Activated naive CD4-positive, alpha-beta T cell treated with anti-CD3 and anti-CD28 coated beads, Interleukin-2, amount 50 U/mL, for 24 hours (primary cell): ENCODE measurements at regions not wholly inside any gene's neighbourhood (a gene's known extent, or its start where the extent isn't known, plus 50 kb on each side); places are given as distances from the start of the nearest gene placed in this dataset.
"Not testable (repeated sequence)": the region's sequence is repeated elsewhere in the genome, so short reads cannot be mapped to it uniquely, and the experiment has no call there.

ENCODE experiments used
- H3K27ac Mint-ChIP-seq: one replicate; pipeline ENCODE4 v1.8.0; 2021; ENCODE audit warnings: mild to moderate bottlenecking, mixed read lengths
- H3K27me3 Mint-ChIP-seq: one replicate; pipeline ENCODE4 v1.8.0; 2021; ENCODE audit warnings: mixed read lengths
- H3K36me3 Mint-ChIP-seq: one replicate; pipeline ENCODE4 v1.8.0; 2021; ENCODE audit warnings: mixed read lengths
- H3K4me1 Mint-ChIP-seq: one replicate; pipeline ENCODE4 v1.8.0; 2021; ENCODE audit warnings: mixed read lengths
- H3K4me3 Mint-ChIP-seq: one replicate; pipeline ENCODE4 v1.8.0; 2021; ENCODE audit warnings: mild to moderate bottlenecking, mixed read lengths
- H3K9me3 Mint-ChIP-seq: one replicate; pipeline ENCODE4 v1.8.0; 2021; ENCODE audit warnings: mixed read lengths

DNA sequence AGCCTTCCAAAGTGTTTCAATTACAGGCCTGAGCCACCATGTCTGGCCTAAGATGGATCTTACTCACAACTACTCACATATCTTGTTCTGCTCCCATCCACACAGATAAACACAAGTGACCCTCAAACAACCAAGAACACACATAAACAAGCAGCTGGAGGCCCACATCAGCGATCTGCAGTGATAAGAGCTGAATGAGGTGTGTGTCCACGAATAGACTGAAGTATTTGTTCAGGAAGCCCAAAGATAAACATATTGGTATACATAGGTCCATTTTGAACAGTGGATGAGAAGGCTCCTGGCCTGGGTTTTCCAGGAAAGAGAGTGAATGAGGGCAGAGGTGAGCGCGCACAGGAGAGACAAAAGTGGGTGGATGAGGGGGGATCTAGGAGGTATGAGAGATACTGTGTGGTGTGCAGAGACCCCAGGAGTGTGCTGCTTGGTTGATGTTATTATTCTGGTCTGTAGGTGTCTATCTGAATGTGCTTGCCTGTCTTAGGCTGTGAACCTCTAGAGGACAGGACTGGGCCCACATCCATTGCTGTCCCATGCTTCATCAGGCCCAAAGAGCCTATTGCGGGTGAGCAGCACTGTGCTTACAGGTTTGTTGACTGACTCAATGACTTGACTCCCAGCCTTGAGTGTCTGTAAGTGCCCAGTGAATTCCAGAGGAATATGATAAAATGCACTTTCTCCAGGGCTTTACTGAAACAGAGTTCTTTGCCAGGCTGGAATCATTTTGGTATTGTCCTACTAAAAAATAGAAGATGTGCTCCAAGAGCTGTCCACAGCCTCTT, 79.9 kb upstream of the ATP1A1 start:
- Mint-ChIP-seq H3K4me3 (no peak overlapping the region), H3K27me3 (no peaks in the 10 kb centered on the region), H3K9me3 (no peaks in the 10 kb centered on the region), H3K36me3 (no peaks in the 10 kb centered on the region), H3K27ac (no peak overlapping the region), H3K4me1 (peaks cover 11% of the 10 kb centered on the region)

DNA sequence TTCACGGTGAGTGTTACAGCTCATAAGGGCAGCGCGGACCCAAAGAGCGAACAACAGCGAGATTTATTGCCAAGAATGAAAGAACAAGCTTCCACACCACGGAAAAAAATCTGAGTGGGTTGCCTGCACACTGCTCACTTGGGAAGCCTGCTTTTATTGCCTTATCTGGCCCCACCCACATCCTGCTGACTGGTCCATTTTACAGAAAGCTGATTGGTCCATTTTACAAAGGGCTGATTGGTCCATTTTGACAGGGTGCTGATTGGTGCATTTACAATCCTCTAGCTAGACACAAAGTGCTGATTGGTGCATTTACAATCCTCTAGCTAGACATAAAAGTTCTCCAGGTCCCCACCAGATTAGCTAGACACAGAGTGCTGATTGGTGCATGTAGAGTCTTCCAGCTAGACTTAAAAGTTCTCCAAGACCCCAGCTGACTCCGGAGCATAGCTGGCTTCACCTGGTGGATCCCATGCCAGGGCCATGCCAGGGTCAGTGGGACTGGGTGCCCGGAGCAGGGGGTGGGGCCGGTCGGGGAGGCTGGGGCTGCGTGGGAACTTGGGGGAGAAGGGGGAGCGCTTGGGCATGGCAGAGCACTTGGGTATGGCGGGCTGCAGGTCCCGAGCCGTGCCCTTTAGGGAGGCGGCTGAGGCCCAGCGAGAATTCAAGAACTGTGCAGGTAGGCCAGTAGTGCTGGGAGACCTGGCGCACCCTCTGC, 75.4 kb upstream of the ATP1A1 start:
- no peak overlapping the region for H3K27ac Mint-ChIP-seq

DNA sequence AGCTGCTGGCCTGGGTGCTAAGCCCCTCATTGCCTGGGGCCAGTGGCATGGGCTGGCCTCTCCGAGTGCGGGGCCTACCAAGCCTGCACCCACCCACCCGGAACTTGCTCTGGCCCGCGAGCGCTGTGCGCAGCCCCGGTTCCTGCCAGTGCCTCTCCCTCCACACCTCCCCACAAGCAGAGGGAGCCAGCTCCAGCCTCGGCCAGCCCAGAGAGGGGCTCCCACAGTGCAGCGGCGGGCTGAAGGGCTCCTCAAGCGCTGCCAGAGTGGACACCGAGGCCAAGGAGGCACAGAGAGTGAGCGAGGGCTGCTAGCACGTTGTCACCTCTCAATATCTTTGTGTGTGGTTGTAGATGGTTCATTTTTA, 74.8 kb upstream of the ATP1A1 start:
- not testable (repeated sequence) for H3K4me3 Mint-ChIP-seq, H3K27ac Mint-ChIP-seq, H3K36me3 Mint-ChIP-seq, H3K27me3 Mint-ChIP-seq, H3K9me3 Mint-ChIP-seq
- H3K4me1 Mint-ChIP-seq = peaks cover 13% of the 10 kb centered on the region

More for the DNA sequence above, 75.4 kb upstream of the ATP1A1 start:
- no peaks in the 10 kb centered on the region for H3K27me3 Mint-ChIP-seq
- H3K4me1 Mint-ChIP-seq = peaks cover 17% of the 10 kb centered on the region
- H3K36me3 Mint-ChIP-seq = no peaks in the 10 kb centered on the region
- H3K4me3 Mint-ChIP-seq = no peak overlapping the region
- no peaks in the 10 kb centered on the region for H3K9me3 Mint-ChIP-seq

DNA sequence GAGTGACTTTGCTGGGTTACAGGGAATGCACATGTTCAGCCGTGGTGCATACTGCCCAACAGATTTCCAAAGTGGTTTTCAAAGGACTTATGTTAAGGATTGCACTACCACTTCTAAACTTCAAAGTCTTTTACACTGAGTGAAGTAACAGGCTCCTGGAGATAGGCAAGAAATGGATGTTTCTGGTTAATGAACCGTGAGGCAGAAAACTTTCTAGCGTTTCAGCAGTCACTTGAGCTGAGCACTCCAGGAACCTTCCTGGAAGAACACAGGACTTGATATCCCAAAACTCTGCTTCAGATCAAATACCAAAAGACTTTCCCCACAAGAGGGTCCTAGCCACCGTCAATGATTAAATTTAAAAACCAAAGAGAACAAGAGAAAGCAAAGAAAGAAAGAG, 74.3 kb upstream of the ATP1A1 start:
- H3K9me3 Mint-ChIP-seq = no peaks in the 10 kb centered on the region
- no peak overlapping the region for H3K4me3 Mint-ChIP-seq
- no peaks in the 10 kb centered on the region for H3K27me3 Mint-ChIP-seq
- no peak overlapping the region for H3K27ac Mint-ChIP-seq
- no peaks in the 10 kb centered on the region for H3K36me3 Mint-ChIP-seq
- peaks cover 10% of the 10 kb centered on the region for H3K4me1 Mint-ChIP-seq

DNA sequence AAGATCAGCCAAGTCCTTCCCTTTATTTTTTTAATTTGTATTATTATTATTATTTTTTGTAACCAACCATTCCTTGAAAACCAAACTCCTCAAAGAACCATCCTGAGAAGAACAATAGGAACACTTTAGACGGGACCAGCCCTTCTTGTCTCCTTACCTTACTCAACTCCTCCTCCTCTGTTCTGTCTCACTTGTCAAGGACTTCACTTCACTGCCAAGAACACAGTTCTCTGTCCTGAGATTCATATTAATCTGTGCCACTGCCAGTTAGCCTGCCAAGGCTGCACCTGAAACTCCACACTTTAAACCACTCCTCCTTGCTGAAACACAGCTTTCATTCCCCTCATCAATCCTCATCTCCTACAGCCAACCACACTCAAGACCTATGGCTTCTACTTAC, 73.8 kb upstream of the ATP1A1 start:
- no peaks in the 10 kb centered on the region for H3K36me3 Mint-ChIP-seq
- peaks cover 10% of the 10 kb centered on the region for H3K4me1 Mint-ChIP-seq
- no peaks in the 10 kb centered on the region for H3K27me3 Mint-ChIP-seq
- no peaks in the 10 kb centered on the region for H3K9me3 Mint-ChIP-seq
- H3K27ac Mint-ChIP-seq = no peak overlapping the region
- H3K4me3 Mint-ChIP-seq = no peak overlapping the region

DNA sequence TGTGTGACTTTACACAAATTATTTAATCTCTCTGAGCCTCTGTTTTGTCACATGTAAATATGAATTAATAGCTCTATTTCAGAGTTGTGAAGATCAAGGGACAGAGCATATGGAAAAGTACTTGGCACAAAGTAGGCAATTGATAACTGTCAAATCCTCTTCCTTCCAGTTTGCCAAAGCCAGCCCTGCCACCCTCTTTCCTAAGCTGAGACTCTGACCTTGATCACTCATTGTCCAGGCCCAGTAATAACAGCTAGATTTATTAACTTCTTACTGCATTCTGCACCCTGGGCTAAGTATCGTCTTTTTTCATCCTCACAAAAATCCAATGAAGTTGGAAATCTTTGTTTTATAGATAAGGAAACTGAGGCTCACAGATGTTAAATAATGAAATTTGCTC, 70.8 kb upstream of the ATP1A1 start:
- H3K36me3 Mint-ChIP-seq = peaks cover 1% of the 10 kb centered on the region
- no peak overlapping the region for H3K4me3 Mint-ChIP-seq
- H3K9me3 Mint-ChIP-seq = no peaks in the 10 kb centered on the region
- H3K27ac Mint-ChIP-seq = no peak overlapping the region
- H3K4me1 Mint-ChIP-seq = peaks cover 10% of the 10 kb centered on the region
- no peaks in the 10 kb centered on the region for H3K27me3 Mint-ChIP-seq

DNA sequence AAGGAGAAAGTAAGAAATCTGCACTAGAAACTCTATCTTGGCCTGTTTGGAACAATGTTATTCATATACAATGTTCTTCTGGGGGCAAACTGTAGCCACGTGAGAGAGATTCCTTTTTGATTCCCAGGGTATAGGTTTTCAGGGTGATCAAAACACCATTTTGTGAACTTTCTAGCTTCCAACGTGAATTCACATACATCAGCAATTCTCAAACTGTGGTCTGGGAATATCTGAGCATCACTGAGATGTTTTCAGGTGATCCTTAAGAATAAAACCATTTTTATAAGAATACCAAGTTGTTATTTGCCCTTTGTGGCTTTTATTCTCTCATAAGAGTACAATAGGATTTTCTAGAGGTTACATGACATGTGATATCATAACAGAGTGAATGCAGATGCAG, 66.9 kb upstream of the ATP1A1 start:
- H3K27me3 Mint-ChIP-seq = no peaks in the 10 kb centered on the region
- H3K4me3 Mint-ChIP-seq = no peak overlapping the region
- no peaks in the 10 kb centered on the region for H3K9me3 Mint-ChIP-seq
- H3K27ac Mint-ChIP-seq = no peak overlapping the region
- H3K4me1 Mint-ChIP-seq = peaks cover 21% of the 10 kb centered on the region
- peaks cover 1% of the 10 kb centered on the region for H3K36me3 Mint-ChIP-seq

DNA sequence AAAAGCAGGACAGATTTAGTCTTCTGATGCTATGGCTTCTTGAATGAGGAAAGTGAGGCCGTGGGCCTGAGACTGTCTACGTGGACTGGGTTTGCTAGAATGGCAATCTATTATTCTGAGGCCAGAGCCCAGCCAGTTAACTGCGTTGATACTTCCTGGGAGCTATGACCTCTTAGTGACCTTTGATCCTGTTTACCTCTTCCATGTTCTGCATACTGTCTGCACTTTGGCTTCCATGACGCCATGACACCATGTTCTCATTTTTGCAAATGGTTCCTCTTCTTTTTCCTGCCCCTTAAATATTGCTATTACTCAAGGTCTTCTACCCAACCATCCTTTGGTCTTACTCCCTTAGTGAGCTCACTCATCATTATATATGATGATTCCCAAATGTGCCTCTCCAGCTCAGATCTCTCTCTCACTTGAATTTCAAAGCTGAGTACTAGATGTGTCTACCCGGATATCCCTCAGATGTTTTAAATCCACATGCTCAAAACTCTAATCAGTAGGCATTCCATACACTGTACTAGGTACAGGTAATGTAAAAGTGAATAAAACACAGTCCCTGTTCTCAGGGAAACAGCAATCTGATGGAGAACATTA, 66.1 kb upstream of the ATP1A1 start:
- Mint-ChIP-seq H3K36me3 (peaks cover 1% of the 10 kb centered on the region), H3K27ac (no peak overlapping the region), H3K27me3 (no peaks in the 10 kb centered on the region), H3K4me3 (no peak overlapping the region), H3K4me1 (peaks cover 21% of the 10 kb centered on the region), H3K9me3 (no peaks in the 10 kb centered on the region)

DNA sequence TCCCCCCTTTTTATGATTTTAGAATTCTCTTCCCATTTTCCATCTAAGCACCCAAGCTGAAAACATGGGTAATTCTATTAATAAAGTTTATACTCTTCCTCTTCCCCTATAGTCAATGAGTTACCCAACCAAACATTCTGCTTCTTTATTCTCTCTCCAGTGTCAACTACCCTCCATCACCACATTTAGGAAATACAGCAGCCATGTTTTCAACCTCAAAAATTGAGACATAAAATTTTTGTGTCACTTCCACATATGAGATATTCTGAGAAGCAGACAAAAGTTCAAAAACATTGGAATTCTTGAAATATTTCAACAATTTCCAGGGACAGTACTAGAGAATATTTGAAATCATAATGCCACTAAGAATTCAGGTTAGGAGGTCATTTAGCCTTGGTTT, 64.8 kb upstream of the ATP1A1 start:
- Mint-ChIP-seq H3K4me3 (no peak overlapping the region), H3K9me3 (no peaks in the 10 kb centered on the region), H3K36me3 (peaks cover 1% of the 10 kb centered on the region), H3K4me1 (peaks cover 28% of the 10 kb centered on the region), H3K27ac (no peak overlapping the region), H3K27me3 (no peaks in the 10 kb centered on the region)

DNA sequence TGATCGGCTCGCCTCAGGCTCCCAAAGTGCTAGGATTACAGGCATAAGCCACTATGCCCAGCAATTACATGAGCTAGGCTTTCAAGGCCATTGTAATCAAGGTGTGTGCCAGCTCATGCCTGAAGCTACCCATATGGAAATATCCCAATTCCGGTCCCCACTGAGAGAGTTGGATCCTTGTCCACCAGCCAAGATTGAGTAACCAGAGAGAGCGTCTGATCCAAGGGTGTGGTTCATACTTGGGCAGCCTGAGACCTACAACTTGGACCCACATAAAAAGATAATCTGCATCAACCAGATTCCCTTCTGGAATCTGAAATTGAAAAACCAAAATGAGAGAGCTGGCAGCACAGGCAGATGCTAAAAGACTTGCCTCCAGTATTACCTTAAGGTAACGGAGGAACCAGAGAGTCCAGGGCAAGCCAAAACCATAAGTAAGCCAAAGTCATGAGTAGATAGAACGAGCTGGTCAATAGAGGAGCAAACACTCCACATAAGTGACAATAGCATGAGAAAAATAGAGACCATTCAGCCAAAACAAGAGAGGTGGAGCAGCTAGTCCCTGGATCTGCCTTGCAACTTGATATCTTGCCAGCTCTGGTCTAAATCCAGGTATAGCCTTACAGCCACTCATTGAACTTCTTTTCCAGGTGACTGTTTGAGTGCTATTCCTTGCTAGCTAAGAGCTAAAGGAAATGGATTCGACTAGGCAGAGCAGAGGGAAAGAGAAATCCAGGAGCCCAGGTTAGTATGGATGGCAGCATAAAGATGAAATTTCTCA, 63.8 kb upstream of the ATP1A1 start:
- H3K4me3 Mint-ChIP-seq = no peak overlapping the region
- peaks cover 34% of the 10 kb centered on the region for H3K4me1 Mint-ChIP-seq
- H3K27ac Mint-ChIP-seq = no peak overlapping the region
- H3K36me3 Mint-ChIP-seq = peaks cover 1% of the 10 kb centered on the region
- no peaks in the 10 kb centered on the region for H3K9me3 Mint-ChIP-seq
- no peaks in the 10 kb centered on the region for H3K27me3 Mint-ChIP-seq

DNA sequence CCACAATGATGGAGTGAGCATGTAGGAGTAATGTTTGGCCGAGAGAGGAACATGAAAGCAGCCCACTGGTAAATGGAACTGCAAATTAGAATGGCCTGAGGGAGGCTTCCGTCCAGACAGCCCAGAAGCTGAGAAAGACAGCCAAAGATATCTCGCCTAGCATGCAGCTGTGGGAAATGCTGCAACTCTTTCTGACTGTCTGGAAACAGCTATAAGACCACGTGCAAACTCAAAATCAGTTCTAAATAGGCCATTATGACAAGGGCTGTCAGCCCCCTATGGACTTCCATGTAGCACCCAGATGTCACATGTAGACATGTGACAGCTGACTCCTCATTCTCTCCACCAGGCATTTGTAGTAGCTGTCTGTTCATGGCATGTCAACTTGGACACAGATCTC, 62.9 kb upstream of the ATP1A1 start:
- Mint-ChIP-seq H3K4me1 (peaks cover 34% of the 10 kb centered on the region), H3K9me3 (no peaks in the 10 kb centered on the region), H3K36me3 (peaks cover 1% of the 10 kb centered on the region), H3K27me3 (no peaks in the 10 kb centered on the region), H3K4me3 (no peak overlapping the region), H3K27ac (no peak overlapping the region)

DNA sequence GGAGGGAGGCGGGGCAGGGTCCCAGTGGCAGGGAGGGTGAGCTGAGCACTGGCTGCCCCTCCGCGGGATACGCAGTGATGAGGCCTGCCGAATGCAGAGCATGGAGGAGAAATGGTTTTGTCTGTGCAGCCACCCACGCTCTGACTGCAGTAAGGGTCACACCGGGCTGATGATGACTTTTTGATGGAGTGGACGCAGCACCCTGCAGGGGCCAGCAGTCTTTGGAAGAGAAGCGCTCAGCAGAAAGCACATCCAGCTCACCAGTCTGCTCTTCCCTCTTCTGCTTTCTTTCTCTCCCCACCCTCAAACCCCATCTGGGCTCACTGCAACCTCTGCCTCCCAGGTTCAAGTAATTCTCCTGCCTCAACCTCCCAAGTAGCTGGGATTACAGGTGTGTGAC, 61.9 kb upstream of the ATP1A1 start:
- Mint-ChIP-seq H3K27ac (no peak overlapping the region), H3K9me3 (no peaks in the 10 kb centered on the region), H3K4me1 (peaks cover 40% of the 10 kb centered on the region), H3K27me3 (no peaks in the 10 kb centered on the region), H3K4me3 (no peak overlapping the region), H3K36me3 (no peaks in the 10 kb centered on the region)

DNA sequence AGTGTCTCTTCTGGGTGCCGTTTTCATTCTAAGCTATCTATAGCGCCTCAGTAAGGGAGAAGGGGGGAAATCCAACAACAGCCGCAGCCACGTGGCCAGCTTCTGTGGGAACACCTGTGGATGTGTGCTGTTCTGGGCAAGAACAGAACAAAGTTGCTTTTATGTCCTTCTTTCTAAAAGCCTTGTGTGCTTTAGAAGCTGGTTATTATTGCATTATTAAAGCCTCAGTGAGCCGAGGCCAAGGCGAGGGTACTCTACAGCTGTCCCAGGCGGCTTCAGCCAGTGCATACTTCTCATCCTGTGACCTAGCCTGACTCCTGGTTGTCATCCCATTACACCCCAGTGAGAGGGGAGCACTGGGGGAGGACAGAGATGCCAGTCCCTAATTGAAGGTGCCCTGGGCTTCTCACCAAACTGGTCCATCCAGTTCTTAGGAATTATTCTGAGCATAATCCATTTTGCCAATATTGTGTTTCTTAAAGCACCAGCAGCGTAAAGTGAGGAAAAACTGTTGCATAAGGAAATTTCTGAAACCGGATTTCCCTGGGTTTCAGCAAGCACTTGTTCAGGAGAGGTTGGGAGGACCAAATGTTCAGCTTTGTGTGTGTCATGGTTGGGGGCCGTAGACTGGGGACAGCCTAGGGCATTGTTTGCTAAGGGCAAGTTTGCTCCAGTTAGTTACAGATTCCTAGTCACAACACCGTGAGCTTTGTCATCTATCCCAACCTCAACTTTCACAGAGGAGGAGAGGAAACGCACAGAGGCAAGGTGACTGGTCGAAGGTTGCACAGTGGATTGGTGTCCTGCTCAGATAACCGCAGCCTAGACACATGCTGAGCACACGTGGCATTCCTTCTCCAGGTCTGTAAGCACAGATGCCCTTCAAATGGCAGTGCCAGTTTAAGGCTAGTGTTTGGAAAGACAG, 61.0 kb upstream of the ATP1A1 start:
- H3K27me3 Mint-ChIP-seq = no peaks in the 10 kb centered on the region
- no peak overlapping the region for H3K4me3 Mint-ChIP-seq
- peaks cover 48% of the 10 kb centered on the region for H3K4me1 Mint-ChIP-seq
- no peaks in the 10 kb centered on the region for H3K36me3 Mint-ChIP-seq
- H3K27ac Mint-ChIP-seq = no peak overlapping the region
- H3K9me3 Mint-ChIP-seq = no peaks in the 10 kb centered on the region

DNA sequence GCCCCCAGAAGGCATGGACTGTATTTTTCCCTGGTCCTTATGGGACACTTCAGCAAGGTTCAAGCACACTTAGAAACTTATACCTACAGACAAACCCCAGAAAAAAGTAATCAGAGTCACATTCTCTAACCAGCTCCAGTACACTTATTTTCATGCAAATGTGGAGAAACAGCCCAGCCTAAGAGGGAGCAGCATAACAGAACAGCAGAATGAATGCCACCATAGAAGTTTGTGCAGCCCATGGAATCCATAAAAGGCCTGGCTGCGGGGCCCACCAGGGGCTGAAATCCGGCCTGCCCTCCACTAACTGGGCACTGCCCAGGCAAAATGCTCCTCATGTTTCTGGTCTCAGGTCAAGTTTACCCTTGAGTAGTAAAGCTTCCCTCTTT, 60.4 kb upstream of the ATP1A1 start:
- Mint-ChIP-seq H3K4me1 (peaks cover 54% of the 10 kb centered on the region), H3K27ac (peak overlapping the region; percentile 8), H3K9me3 (no peaks in the 10 kb centered on the region), H3K36me3 (no peaks in the 10 kb centered on the region), H3K4me3 (no peak overlapping the region), H3K27me3 (no peaks in the 10 kb centered on the region)

DNA sequence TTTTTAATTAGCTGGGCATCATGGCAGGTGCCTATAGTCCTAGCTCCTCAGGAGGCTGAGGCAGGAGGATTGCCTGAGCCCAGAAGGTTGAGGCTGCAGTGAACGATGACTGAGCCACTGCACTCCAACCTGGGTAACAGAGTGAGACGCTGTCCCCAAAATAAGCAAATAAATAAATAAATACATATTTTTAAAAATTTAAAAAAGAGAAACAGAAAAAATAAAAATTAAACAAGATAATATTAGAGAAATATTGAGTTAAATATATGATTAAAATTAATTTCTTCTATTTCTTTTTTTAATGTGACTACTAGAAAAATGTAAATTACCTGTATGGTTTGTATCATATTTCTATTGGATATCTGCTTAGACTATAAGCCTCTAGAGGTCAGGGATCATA, 59.3 kb upstream of the ATP1A1 start:
- H3K4me3 Mint-ChIP-seq = no peak overlapping the region
- H3K27me3 Mint-ChIP-seq = no peaks in the 10 kb centered on the region
- H3K36me3 Mint-ChIP-seq = no peaks in the 10 kb centered on the region
- peaks cover 56% of the 10 kb centered on the region for H3K4me1 Mint-ChIP-seq
- no peak overlapping the region for H3K27ac Mint-ChIP-seq
- no peaks in the 10 kb centered on the region for H3K9me3 Mint-ChIP-seq
